ENCODE measurements at regions not wholly inside any gene's neighbourhood (a gene's known extent, or its start where the extent isn't known, plus 50 kb on each side); places are given as distances from the start of the nearest gene placed in this dataset.

DNA sequence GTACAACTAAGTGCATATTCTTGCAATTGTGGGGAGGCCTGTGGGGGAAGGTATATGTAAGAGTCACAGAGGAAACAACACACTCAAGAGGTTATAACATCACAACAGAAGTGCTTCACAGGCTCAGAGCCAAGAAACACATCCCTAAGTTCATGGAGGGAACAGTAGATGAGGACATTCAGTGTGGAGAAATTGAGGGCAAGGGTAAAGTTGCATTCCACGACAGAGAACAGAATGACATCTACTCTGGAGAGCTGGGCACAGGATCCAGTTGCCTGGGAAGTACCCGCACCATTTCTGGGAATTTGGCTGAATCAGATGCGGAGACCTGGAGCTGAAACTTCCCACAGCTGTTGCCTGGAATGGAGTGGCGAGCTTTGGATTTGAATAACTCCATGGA, 197.2 kb downstream of the NXNL2 start:
- TF ChIP-seq, protein P1, sequence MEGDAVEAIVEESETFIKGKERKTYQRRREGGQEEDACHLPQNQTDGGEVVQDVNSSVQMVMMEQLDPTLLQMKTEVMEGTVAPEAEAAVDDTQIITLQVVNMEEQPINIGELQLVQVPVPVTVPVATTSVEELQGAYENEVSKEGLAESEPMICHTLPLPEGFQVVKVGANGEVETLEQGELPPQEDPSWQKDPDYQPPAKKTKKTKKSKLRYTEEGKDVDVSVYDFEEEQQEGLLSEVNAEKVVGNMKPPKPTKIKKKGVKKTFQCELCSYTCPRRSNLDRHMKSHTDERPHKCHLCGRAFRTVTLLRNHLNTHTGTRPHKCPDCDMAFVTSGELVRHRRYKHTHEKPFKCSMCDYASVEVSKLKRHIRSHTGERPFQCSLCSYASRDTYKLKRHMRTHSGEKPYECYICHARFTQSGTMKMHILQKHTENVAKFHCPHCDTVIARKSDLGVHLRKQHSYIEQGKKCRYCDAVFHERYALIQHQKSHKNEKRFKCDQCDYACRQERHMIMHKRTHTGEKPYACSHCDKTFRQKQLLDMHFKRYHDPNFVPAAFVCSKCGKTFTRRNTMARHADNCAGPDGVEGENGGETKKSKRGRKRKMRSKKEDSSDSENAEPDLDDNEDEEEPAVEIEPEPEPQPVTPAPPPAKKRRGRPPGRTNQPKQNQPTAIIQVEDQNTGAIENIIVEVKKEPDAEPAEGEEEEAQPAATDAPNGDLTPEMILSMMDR (IDR thresholded peaks at IDR 0.05; ENCODE audit: control extremely low read depth in 1 of 3, insufficient read depth in 1 of 3, low read depth in 1 of 3, low read length in 3 of 3) = no peak
- TF ChIP-seq FOSL1 (IDR thresholded peaks at IDR 0.05; ENCODE audit: insufficient read depth, low read depth, low read length) = no peak
- no peak for TF ChIP-seq POLR2A (IDR thresholded peaks at IDR 0.05; ENCODE audit: control extremely low read depth in 1 of 2, low read depth in 2 of 2, low read length in 2 of 2)
- no peak for TF ChIP-seq RAD21 (IDR thresholded peaks at IDR 0.05 in 1 of 2, conservative IDR thresholded peaks at IDR 0.05 in 1 of 2; ENCODE audit: low read depth in 2 of 2, low read length in 2 of 2)
- no peak for TF ChIP-seq JUND (IDR thresholded peaks at IDR 0.05; ENCODE audit: low read length)
- TF ChIP-seq ASH2L (IDR thresholded peaks at IDR 0.05; ENCODE audit: low read length) = no peak
- no peak for TF ChIP-seq RBBP5 (IDR thresholded peaks at IDR 0.05; ENCODE audit: borderline replicate concordance, low read depth, low read length)
- TF ChIP-seq SIN3A (conservative IDR thresholded peaks at IDR 0.05 in 1 of 2, IDR thresholded peaks at IDR 0.05 in 1 of 2; ENCODE audit: low read depth in 1 of 2, low read length in 2 of 2) = no peak
- no peak for TF ChIP-seq SRF (IDR thresholded peaks at IDR 0.05; ENCODE audit: low read depth, low read length)

Measured in H1 (cell line).